ENCODE measurements at regions not wholly inside any gene's neighbourhood (a gene's known extent, or its start where the extent isn't known, plus 50 kb on each side); places are given as distances from the start of the nearest gene placed in this dataset.

- no peak for DNase-seq
Measured at GRCh38 chr2:146506851-146507250, 1338.0 kb upstream of the ACVR2A start.

- no peak for DNase-seq
Measured at GRCh38 chr2:146503366-146503765, 1341.5 kb upstream of the ACVR2A start.

GRCh38 chr2:146496248-146496647 is 1348.6 kb upstream of the ACVR2A start:
- no peak for DNase-seq

- no peak for DNase-seq
Measured at GRCh38 chr2:146489386-146489785, 1355.4 kb upstream of the ACVR2A start.

GRCh38 chr2:146481629-146482028 is 1363.2 kb upstream of the ACVR2A start:
- DNase-seq: no peak

- no peak for DNase-seq
Measured at GRCh38 chr2:146477383-146477782, 1367.4 kb upstream of the ACVR2A start.

- DNase-seq: no peak
Measured at GRCh38 chr2:146468578-146468977, 1376.3 kb upstream of the ACVR2A start.

- DNase-seq: no peak
Measured at GRCh38 chr2:146467425-146467824, 1377.4 kb upstream of the ACVR2A start.

- DNase-seq: no peak
Measured at GRCh38 chr2:146465460-146465859, 1379.4 kb upstream of the ACVR2A start.

GRCh38 chr2:146461068-146461467 is 1383.8 kb upstream of the ACVR2A start:
- DNase-seq: no peak

GRCh38 chr2:146458585-146458984 is 1386.2 kb upstream of the ACVR2A start:
- DNase-seq: no peak

GRCh38 chr2:146457221-146457620 is 1387.6 kb upstream of the ACVR2A start:
- DNase-seq: no peak

GRCh38 chr2:146455325-146455724 is 1389.5 kb upstream of the ACVR2A start:
- DNase-seq: no peak

GRCh38 chr2:146451972-146452371 is 1392.9 kb upstream of the ACVR2A start:
- no peak for DNase-seq

GRCh38 chr2:146450131-146450530 is 1394.7 kb upstream of the ACVR2A start:
- no peak for DNase-seq

GRCh38 chr2:146444987-146445386 is 1399.8 kb upstream of the ACVR2A start:
- no peak for DNase-seq

- DNase-seq: no peak
Measured at GRCh38 chr2:146444085-146444484, 1400.7 kb upstream of the ACVR2A start.

GRCh38 chr2:146438246-146438645 is 1406.6 kb upstream of the ACVR2A start:
- no peak for DNase-seq

GRCh38 chr2:146437712-146438111 is 1407.1 kb upstream of the ACVR2A start:
- DNase-seq: no peak

GRCh38 chr2:146433116-146433875 is 1411.5 kb upstream of the ACVR2A start:
- no peak for DNase-seq

GRCh38 chr2:146429366-146429765 is 1415.5 kb upstream of the ACVR2A start:
- DNase-seq: no peak

GRCh38 chr2:146417942-146418341 is 1426.9 kb upstream of the ACVR2A start:
- no peak for DNase-seq

- DNase-seq: no peak
Measured at GRCh38 chr2:146415291-146415690, 1429.5 kb upstream of the ACVR2A start.

GRCh38 chr2:146414456-146414855 is 1430.4 kb upstream of the ACVR2A start:
- no peak for DNase-seq

GRCh38 chr2:146413086-146413610 is 1431.7 kb upstream of the ACVR2A start:
- no peak for DNase-seq

Data from NCI-H187 treated with DMSO at 0.1 percent for 48 hours (cell line).